ENCODE measurements at regions not wholly inside any gene's neighbourhood (a gene's known extent, or its start where the extent isn't known, plus 50 kb on each side); places are given as distances from the start of the nearest gene placed in this dataset.
A peak's percentile ranks its signal among the peaks of the same experiment; 100 is the strongest.

GRCh38 chr12:87796961-87797516 lies 232.2 kb downstream of the C12orf50 start:
- Histone ChIP-seq H3K4me1 (replicated peaks) (peaks cover 4% of the 10 kb centered on the region; the same call in 1 of the 2 replicates), H3K27me3 (replicated peaks) (no peaks in the 10 kb centered on the region), H3K36me3 (no peaks in the 10 kb centered on the region), H3K9me3 (replicated peaks) (no peaks in the 10 kb centered on the region), H3K4me3 (no peak overlapping the region), H3K27ac (no peak overlapping the region)
- no peak for DNase-seq (ENCODE audit: low read depth in 1 of 2, low spot score in 2 of 2)

GRCh38 chr12:87795555-87795954 lies 233.6 kb downstream of the C12orf50 start:
- Histone ChIP-seq H3K36me3 (no peaks in the 10 kb centered on the region), H3K27ac (no peak overlapping the region), H3K9me3 (replicated peaks) (no peaks in the 10 kb centered on the region), H3K4me1 (replicated peaks) (peaks cover 4% of the 10 kb centered on the region; the same call in 1 of the 2 replicates), H3K27me3 (replicated peaks) (no peaks in the 10 kb centered on the region), H3K4me3 (no peak overlapping the region)
- DNase-seq (ENCODE audit: low read depth in 1 of 2, low spot score in 2 of 2): no peak

GRCh38 chr12:87794854-87795253 lies 234.3 kb downstream of the C12orf50 start:
- Histone ChIP-seq H3K36me3 (no peaks in the 10 kb centered on the region), H3K4me1 (replicated peaks) (peaks cover 4% of the 10 kb centered on the region; the same call in 1 of the 2 replicates), H3K9me3 (replicated peaks) (no peaks in the 10 kb centered on the region), H3K27me3 (replicated peaks) (no peaks in the 10 kb centered on the region), H3K27ac (no peak overlapping the region), H3K4me3 (no peak overlapping the region)
- DNase-seq (ENCODE audit: low read depth in 1 of 2, low spot score in 2 of 2): no peak

GRCh38 chr12:87793131-87793530 lies 236.1 kb downstream of the C12orf50 start:
- Histone ChIP-seq H3K9me3 (replicated peaks) (no peaks in the 10 kb centered on the region), H3K27me3 (replicated peaks) (no peaks in the 10 kb centered on the region), H3K27ac (no peak overlapping the region), H3K4me3 (no peak overlapping the region), H3K4me1 (replicated peaks) (peaks cover 4% of the 10 kb centered on the region; the same call in 1 of the 2 replicates), H3K36me3 (no peaks in the 10 kb centered on the region)
- DNase-seq (ENCODE audit: low read depth in 1 of 2, low spot score in 2 of 2): no peak

GRCh38 chr12:87784350-87784749 lies 244.9 kb downstream of the C12orf50 start:
- Histone ChIP-seq H3K9me3 (replicated peaks) (no peaks in the 10 kb centered on the region), H3K4me3 (no peak overlapping the region), H3K27me3 (replicated peaks) (no peaks in the 10 kb centered on the region), H3K36me3 (no peaks in the 10 kb centered on the region), H3K27ac (no peak overlapping the region), H3K4me1 (replicated peaks) (no peaks in the 10 kb centered on the region)
- DNase-seq (ENCODE audit: low read depth in 1 of 2, low spot score in 2 of 2): no peak

- H3K4me3 ChIP-seq: no peak overlapping the region
- H3K4me1 ChIP-seq (replicated peaks): 0 out of 2 replicates have a peak, but pooled peaks cover 3% of the 10 kb centered on the region
- no peak overlapping the region for H3K27ac ChIP-seq
- no peaks in the 10 kb centered on the region for H3K9me3 ChIP-seq (replicated peaks)
- DNase-seq (ENCODE audit: low read depth in 1 of 2, low spot score in 2 of 2): no peak
- no peaks in the 10 kb centered on the region for H3K27me3 ChIP-seq (replicated peaks)
- H3K36me3 ChIP-seq: no peaks in the 10 kb centered on the region
Measured at GRCh38 chr12:87783467-87783866, 245.7 kb downstream of the C12orf50 start.

- DNase-seq (ENCODE audit: low read depth in 1 of 2, low spot score in 2 of 2): no peak
- no peaks in the 10 kb centered on the region for H3K27me3 ChIP-seq (replicated peaks)
- no peak overlapping the region for H3K27ac ChIP-seq
- no peak overlapping the region for H3K4me3 ChIP-seq
- no peaks in the 10 kb centered on the region for H3K9me3 ChIP-seq (replicated peaks)
- 0 out of 2 replicates have a peak, but pooled peaks cover 3% of the 10 kb centered on the region for H3K4me1 ChIP-seq (replicated peaks)
- no peaks in the 10 kb centered on the region for H3K36me3 ChIP-seq
Measured at GRCh38 chr12:87782838-87783237, 246.4 kb downstream of the C12orf50 start.

- H3K9me3 ChIP-seq (replicated peaks): no peaks in the 10 kb centered on the region
- H3K4me1 ChIP-seq (replicated peaks): 0 out of 2 replicates have a peak, but pooled peaks cover 3% of the 10 kb centered on the region
- no peaks in the 10 kb centered on the region for H3K27me3 ChIP-seq (replicated peaks)
- H3K36me3 ChIP-seq: no peaks in the 10 kb centered on the region
- H3K27ac ChIP-seq: no peak overlapping the region
- no peak overlapping the region for H3K4me3 ChIP-seq
- no peak for DNase-seq (ENCODE audit: low read depth in 1 of 2, low spot score in 2 of 2)
Measured at GRCh38 chr12:87779858-87780498, 249.2 kb downstream of the C12orf50 start.

- Histone ChIP-seq H3K4me1 (replicated peaks) (0 out of 2 replicates have a peak, but pooled peaks cover 3% of the 10 kb centered on the region), H3K27ac (no peak overlapping the region), H3K36me3 (no peaks in the 10 kb centered on the region), H3K27me3 (replicated peaks) (no peaks in the 10 kb centered on the region), H3K9me3 (replicated peaks) (no peaks in the 10 kb centered on the region), H3K4me3 (no peak overlapping the region)
- peak in 1 of 2 experiments; percentile 4 for DNase-seq (ENCODE audit: low read depth in 1 of 2, low spot score in 2 of 2)
Measured at GRCh38 chr12:87779016-87779415, 250.2 kb downstream of the C12orf50 start.

GRCh38 chr12:87778065-87778464 lies 251.1 kb downstream of the C12orf50 start:
- no peak for DNase-seq (ENCODE audit: low read depth in 1 of 2, low spot score in 2 of 2)
- Histone ChIP-seq H3K4me3 (no peak overlapping the region), H3K36me3 (no peaks in the 10 kb centered on the region), H3K27me3 (replicated peaks) (no peaks in the 10 kb centered on the region), H3K27ac (no peak overlapping the region), H3K4me1 (replicated peaks) (0 out of 2 replicates have a peak, but pooled peaks cover 3% of the 10 kb centered on the region), H3K9me3 (replicated peaks) (no peaks in the 10 kb centered on the region)

GRCh38 chr12:87775784-87776183 lies 253.4 kb downstream of the C12orf50 start:
- Histone ChIP-seq H3K36me3 (no peaks in the 10 kb centered on the region), H3K9me3 (replicated peaks) (no peaks in the 10 kb centered on the region), H3K27me3 (replicated peaks) (no peaks in the 10 kb centered on the region), H3K4me1 (replicated peaks) (0 out of 2 replicates have a peak, but pooled peaks cover 3% of the 10 kb centered on the region), H3K27ac (no peak overlapping the region), H3K4me3 (no peak overlapping the region)
- no peak for DNase-seq (ENCODE audit: low read depth in 1 of 2, low spot score in 2 of 2)

- Histone ChIP-seq H3K4me1 (replicated peaks) (0 out of 2 replicates have a peak, but pooled peaks cover 3% of the 10 kb centered on the region), H3K27ac (no peak overlapping the region), H3K9me3 (replicated peaks) (no peaks in the 10 kb centered on the region), H3K4me3 (no peak overlapping the region), H3K27me3 (replicated peaks) (no peaks in the 10 kb centered on the region), H3K36me3 (no peaks in the 10 kb centered on the region)
- no peak for DNase-seq (ENCODE audit: low read depth in 1 of 2, low spot score in 2 of 2)
Measured at GRCh38 chr12:87775051-87775450, 254.2 kb downstream of the C12orf50 start.

GRCh38 chr12:87772401-87772800 lies 256.8 kb downstream of the C12orf50 start:
- no peaks in the 10 kb centered on the region for H3K36me3 ChIP-seq
- no peaks in the 10 kb centered on the region for H3K9me3 ChIP-seq (replicated peaks)
- H3K27me3 ChIP-seq (replicated peaks): no peaks in the 10 kb centered on the region
- H3K4me3 ChIP-seq: no peak overlapping the region
- DNase-seq (ENCODE audit: low read depth in 1 of 2, low spot score in 2 of 2): no peak
- no peak overlapping the region for H3K27ac ChIP-seq
- no peaks in the 10 kb centered on the region for H3K4me1 ChIP-seq (replicated peaks)

GRCh38 chr12:87768501-87769287 lies 260.5 kb downstream of the C12orf50 start:
- Histone ChIP-seq H3K4me1 (replicated peaks) (no peaks in the 10 kb centered on the region), H3K9me3 (replicated peaks) (no peaks in the 10 kb centered on the region), H3K27me3 (replicated peaks) (no peaks in the 10 kb centered on the region), H3K27ac (no peak overlapping the region), H3K36me3 (no peaks in the 10 kb centered on the region), H3K4me3 (no peak overlapping the region)
- no peak for DNase-seq (ENCODE audit: low read depth in 1 of 2, low spot score in 2 of 2)

All from SJSA1 (cell line).